ENCODE measurements at regions not wholly inside any gene's neighbourhood (a gene's known extent, or its start where the extent isn't known, plus 50 kb on each side); places are given as distances from the start of the nearest gene placed in this dataset.

GRCh38 chr5:24265306-24265705 is 379.5 kb downstream of the CDH10 start:
- H3K79me1 ChIP-seq (ENCODE audit: low read depth in 1 of 2, low read length in 2 of 2) = no peaks in the 10 kb centered on the region
- H3K9me1 ChIP-seq (ENCODE audit: insufficient read depth, low read length) = no peaks in the 10 kb centered on the region
- in situ Hi-C loops (cut with MboI; ENCODE audit: low sequenced_read_pairs) = no loop called here
- H2AK5ac ChIP-seq (ENCODE audit: low read depth, low read length) = no peak overlapping the region
- H3K18ac ChIP-seq (ENCODE audit: low read depth, low read length) = no peak overlapping the region
- no TSS peak for BruUV-seq (replicated peaks)
- no peaks in the 10 kb centered on the region for H3K9me3 ChIP-seq (ENCODE audit: control insufficient read depth, insufficient read depth, low read length)
- H2BK20ac ChIP-seq (ENCODE audit: low read depth, low read length) = no peak overlapping the region
- no peak overlapping the region for H3K4me3 ChIP-seq (ENCODE audit: insufficient read depth, low read depth, low read length)
- no peak overlapping the region for H4K8ac ChIP-seq (ENCODE audit: low read depth in 2 of 2, low read length in 2 of 2)
- intact Hi-C loops (cut with micrococcal nuclease) = no loop called here
- TF ChIP-seq MAZ (IDR thresholded peaks at IDR 0.05; ENCODE audit: borderline replicate concordance, low read depth, low read length) = no peak
- TF ChIP-seq FOS (IDR thresholded peaks at IDR 0.05; ENCODE audit: low read depth, low read length) = no peak
- no peak for TF ChIP-seq RFX5 (IDR thresholded peaks at IDR 0.05; ENCODE audit: low read depth, low read length)
- TF ChIP-seq NFE2L2 (IDR thresholded peaks at IDR 0.05; ENCODE audit: low read depth, low read length) = no peak
- no peak for TF ChIP-seq ELK1 (IDR thresholded peaks at IDR 0.05; ENCODE audit: borderline replicate concordance, low read depth, low read length)
- TF ChIP-seq BHLHE40 (IDR thresholded peaks at IDR 0.05; ENCODE audit: low read depth, low read length) = no peak
- no peak for TF ChIP-seq CTCF (conservative IDR thresholded peaks at IDR 0.05; ENCODE audit: low read depth, low read length)
- TF ChIP-seq CHD1 (IDR thresholded peaks at IDR 0.05; ENCODE audit: low read depth, low read length) = no peak
- no peaks in the 10 kb centered on the region for H4K20me1 ChIP-seq (ENCODE audit: insufficient read depth, low read length)
- no peak overlapping the region for H3K4me2 ChIP-seq (ENCODE audit: low read depth, low read length)
- no peak overlapping the region for H3K56ac ChIP-seq (ENCODE audit: extremely low read depth, insufficient read depth, low read length)
- dilution Hi-C loops (cut with HindIII; ENCODE audit: low sequenced_read_pairs, unreplicated experiment) = no loop called here
- ChIA-PET POLR2A (ENCODE audit: unreplicated experiment) (no interaction called here), CTCF (no interaction called here)
- no peak overlapping the region for H3K23ac ChIP-seq (ENCODE audit: low read depth, low read length)
- H3K14ac ChIP-seq (replicated peaks; ENCODE audit: low read depth, low read length) = no peak overlapping the region
- no peak for DNase-seq
- H3K27me3 ChIP-seq (ENCODE audit: control insufficient read depth, insufficient read depth, low read length) = no peaks in the 10 kb centered on the region
- no peak overlapping the region for H2AFZ ChIP-seq (replicated peaks; ENCODE audit: low read length, poor library complexity)
- H4K91ac ChIP-seq (ENCODE audit: insufficient read depth, low read depth, low read length) = no peak overlapping the region
- H3K4me1 ChIP-seq (ENCODE audit: control insufficient read depth, insufficient read depth, low read length) = no peaks in the 10 kb centered on the region
- H2BK5ac ChIP-seq (ENCODE audit: low read depth, low read length, poor library complexity, severe bottlenecking) = no peak overlapping the region
- no peak for ATAC-seq (ENCODE audit: low read depth)
- H4K5ac ChIP-seq (ENCODE audit: low read depth, low read length) = no peak overlapping the region
- H3K36me3 ChIP-seq (ENCODE audit: control insufficient read depth, insufficient read depth, low read length) = no peaks in the 10 kb centered on the region
- H2AK9ac ChIP-seq (replicated peaks; ENCODE audit: low read depth, low read length, poor library complexity) = no peak overlapping the region
- no peak overlapping the region for H2BK120ac ChIP-seq (ENCODE audit: low read depth, low read length)
- H3K27ac ChIP-seq (ENCODE audit: insufficient read depth, low read length) = no peak overlapping the region
- H2BK15ac ChIP-seq (ENCODE audit: low read depth, low read length) = no peak overlapping the region
- WGBS, 2 experiments (ENCODE audit: extremely low coverage in 2 of 2, insufficient read length in 1 of 2) = no CpG with 5 or more reads among the region's 4 CpGs
- no peak overlapping the region for H3K9ac ChIP-seq (ENCODE audit: low read depth, low read length)
- H3K4ac ChIP-seq (ENCODE audit: low read depth, low read length) = no peak overlapping the region

All from IMR-90 (cell line).